MM.1S (cell line): ENCODE measurements at regions not wholly inside any gene's neighbourhood (a gene's known extent, or its start where the extent isn't known, plus 50 kb on each side); places are given as distances from the start of the nearest gene placed in this dataset.

Source experiments
- DNase-seq: peaks from one replicate; pipeline ENCODE4 v3.0.0-alpha.2; 2015
- H2AFZ ChIP-seq: fragments of 300-600 bp; sonication (generic); 2 replicates; pipeline ENCODE4 v1.6.0; 2016; ENCODE audit warnings: antibody characterized with exemption, low read length
- H3F3A ChIP-seq: fragments of 300-600 bp; sonication (generic); 2 replicates; pipeline ENCODE4 v1.6.1; 2016; ENCODE audit warnings: mild to moderate bottlenecking, antibody characterized with exemption, low read length, moderate library complexity, mixed read lengths; ENCODE audit not compliant: insufficient read depth
- H3K27ac ChIP-seq: fragments of 300-600 bp; sonication (generic); 2 replicates; pipeline ENCODE4 v1.5.1; 2016; ENCODE audit warnings: mild to moderate bottlenecking, low read length
- H3K27me3 ChIP-seq: fragments of 300-600 bp; sonication (generic); replicated peaks from 2 replicates; pipeline ENCODE4 v1.6.0; 2016; ENCODE audit warnings: low read length; ENCODE audit not compliant: insufficient read depth
- H3K36me3 ChIP-seq: fragments of 300-600 bp; sonication (generic); replicated peaks from 2 replicates; pipeline ENCODE4 v1.6.1; 2016; ENCODE audit warnings: mild to moderate bottlenecking, low read length, mixed read lengths; ENCODE audit not compliant: insufficient read depth
- H3K4me1 ChIP-seq: fragments of 300-600 bp; sonication (generic); 2 replicates; pipeline ENCODE4 v1.6.1; 2016; ENCODE audit warnings: low read length, mixed read lengths
- H3K4me2 ChIP-seq: fragments of 300-600 bp; sonication (generic); 2 replicates; pipeline ENCODE4 v1.6.0; 2016; ENCODE audit warnings: low read depth, low read length
- H3K4me3 ChIP-seq: fragments of 300-600 bp; sonication (generic); 2 replicates; pipeline ENCODE4 v1.5.1; 2016; ENCODE audit warnings: low read length, mixed read lengths
- H3K79me2 ChIP-seq: fragments of 300-600 bp; sonication (generic); 2 replicates; pipeline ENCODE4 v1.6.1; 2016; ENCODE audit warnings: mixed run types, low read length, mixed read lengths
- H3K9ac ChIP-seq: fragments of 300-600 bp; sonication (generic); 2 replicates; pipeline ENCODE4 v1.6.1; 2016; ENCODE audit warnings: low read length, mixed read lengths
- H3K9me2 ChIP-seq: fragments of 300-600 bp; sonication (generic); replicated peaks from 2 replicates; pipeline ENCODE4 v1.6.1; 2016; ENCODE audit warnings: mild to moderate bottlenecking, low read length, mixed read lengths; ENCODE audit not compliant: insufficient read depth
- H3K9me3 ChIP-seq: fragments of 300-600 bp; sonication (generic); replicated peaks from 2 replicates; pipeline ENCODE4 v1.6.1; 2016; ENCODE audit warnings: mild to moderate bottlenecking, low read length, mixed read lengths; ENCODE audit not compliant: insufficient read depth
- H4K20me1 ChIP-seq: fragments of 300-600 bp; sonication (generic); 2 replicates; pipeline ENCODE4 v1.6.1; 2016; ENCODE audit warnings: mild to moderate bottlenecking, low read length, moderate library complexity, mixed read lengths; ENCODE audit not compliant: insufficient read depth
- EZH2 ChIP-seq: fragments of 300-600 bp; sonication (generic); optimal IDR thresholded peaks from 2 replicates; pipeline ENCODE3; 2017; ENCODE audit warnings: low read depth, mild to moderate bottlenecking, antibody characterized with exemption, low read length, mixed read lengths
- EZH2phosphoT487 ChIP-seq: fragments of 300-600 bp; sonication (generic); IDR thresholded peaks from 2 replicates; pipeline ENCODE4 v1.6.1; 2018; ENCODE audit warnings: antibody characterized with exemption, low read length
- TF ChIP-seq, protein P1 (sequence below): fragments of 300-600 bp; sonication (generic); IDR thresholded peaks from 2 replicates; pipeline ENCODE4 v1.5.1; 2016; ENCODE audit warnings: antibody characterized with exemption, low read length, mixed read lengths

DNA sequence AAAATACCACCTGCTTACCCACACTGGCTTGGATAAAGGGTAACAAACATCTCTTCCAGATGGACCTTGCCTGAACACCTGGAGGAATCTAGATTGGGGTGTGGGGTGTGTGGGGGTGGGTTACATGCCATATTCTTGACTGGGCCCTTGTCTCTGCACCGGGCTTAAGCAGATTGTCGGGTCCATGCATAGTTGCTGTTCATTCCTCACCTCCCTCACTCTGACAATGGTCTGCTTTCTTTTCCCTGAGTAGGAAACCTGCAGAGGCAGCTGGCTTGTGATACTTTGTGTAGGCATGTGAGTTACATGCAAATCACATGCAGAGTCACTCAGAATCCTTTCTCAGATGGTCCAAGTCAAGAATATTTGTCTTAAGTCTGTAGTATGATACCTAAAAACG is 112.8 kb upstream of the GLS start:
- H3F3A ChIP-seq, result no peaks in the 10 kb centered on the region
- no peaks in the 10 kb centered on the region for H3K36me3 ChIP-seq
- no peaks in the 10 kb centered on the region for H3K9me2 ChIP-seq
- no peaks in the 10 kb centered on the region for H4K20me1 ChIP-seq
- no peak overlapping the region for H3K4me2 ChIP-seq
- no peak overlapping the region for H3K4me3 ChIP-seq
- H3K9ac ChIP-seq, result no peak overlapping the region
- TF ChIP-seq, protein P1, sequence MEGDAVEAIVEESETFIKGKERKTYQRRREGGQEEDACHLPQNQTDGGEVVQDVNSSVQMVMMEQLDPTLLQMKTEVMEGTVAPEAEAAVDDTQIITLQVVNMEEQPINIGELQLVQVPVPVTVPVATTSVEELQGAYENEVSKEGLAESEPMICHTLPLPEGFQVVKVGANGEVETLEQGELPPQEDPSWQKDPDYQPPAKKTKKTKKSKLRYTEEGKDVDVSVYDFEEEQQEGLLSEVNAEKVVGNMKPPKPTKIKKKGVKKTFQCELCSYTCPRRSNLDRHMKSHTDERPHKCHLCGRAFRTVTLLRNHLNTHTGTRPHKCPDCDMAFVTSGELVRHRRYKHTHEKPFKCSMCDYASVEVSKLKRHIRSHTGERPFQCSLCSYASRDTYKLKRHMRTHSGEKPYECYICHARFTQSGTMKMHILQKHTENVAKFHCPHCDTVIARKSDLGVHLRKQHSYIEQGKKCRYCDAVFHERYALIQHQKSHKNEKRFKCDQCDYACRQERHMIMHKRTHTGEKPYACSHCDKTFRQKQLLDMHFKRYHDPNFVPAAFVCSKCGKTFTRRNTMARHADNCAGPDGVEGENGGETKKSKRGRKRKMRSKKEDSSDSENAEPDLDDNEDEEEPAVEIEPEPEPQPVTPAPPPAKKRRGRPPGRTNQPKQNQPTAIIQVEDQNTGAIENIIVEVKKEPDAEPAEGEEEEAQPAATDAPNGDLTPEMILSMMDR, result no peak
- TF ChIP-seq EZH2phosphoT487, result no peak
- no peak for TF ChIP-seq EZH2
- H3K79me2 ChIP-seq, result no peaks in the 10 kb centered on the region
- H3K9me3 ChIP-seq, result no peaks in the 10 kb centered on the region
- no peaks in the 10 kb centered on the region for H3K4me1 ChIP-seq
- H3K27ac ChIP-seq, result no peak overlapping the region
- no peak for DNase-seq
- H2AFZ ChIP-seq, result no peak overlapping the region
- H3K27me3 ChIP-seq, result no peaks in the 10 kb centered on the region

DNA sequence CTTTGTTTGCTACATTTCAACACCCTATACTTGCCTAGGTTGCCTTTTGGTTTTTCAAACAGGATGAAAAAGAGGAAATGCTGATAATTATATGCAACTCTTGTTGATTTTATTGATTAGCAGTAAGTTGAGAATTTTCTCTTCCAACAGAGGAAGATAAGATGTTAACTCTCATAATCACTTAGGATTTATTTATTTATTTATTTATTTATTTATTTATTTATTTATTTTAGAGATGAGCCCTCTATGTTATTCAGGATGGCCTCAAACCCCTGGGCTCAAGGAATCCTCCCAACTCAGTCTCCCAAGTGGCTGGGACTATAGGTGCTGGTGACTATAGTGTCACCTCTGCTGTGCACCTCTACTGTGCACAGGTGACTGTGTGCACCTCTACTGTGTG is 111.4 kb upstream of the GLS start:
- no peak overlapping the region for H3K4me2 ChIP-seq
- H3F3A ChIP-seq, result no peaks in the 10 kb centered on the region
- no peaks in the 10 kb centered on the region for H3K9me2 ChIP-seq
- H3K4me3 ChIP-seq, result no peak overlapping the region
- H3K9me3 ChIP-seq, result no peaks in the 10 kb centered on the region
- no peak overlapping the region for H3K9ac ChIP-seq
- H3K4me1 ChIP-seq, result no peaks in the 10 kb centered on the region
- no peaks in the 10 kb centered on the region for H3K36me3 ChIP-seq
- no peaks in the 10 kb centered on the region for H3K27me3 ChIP-seq
- TF ChIP-seq EZH2, result no peak
- TF ChIP-seq EZH2phosphoT487, result no peak
- TF ChIP-seq, protein P1, result no peak
- no peak overlapping the region for H3K27ac ChIP-seq
- H2AFZ ChIP-seq, result no peak overlapping the region
- no peaks in the 10 kb centered on the region for H4K20me1 ChIP-seq
- DNase-seq, result no peak
- no peaks in the 10 kb centered on the region for H3K79me2 ChIP-seq

DNA sequence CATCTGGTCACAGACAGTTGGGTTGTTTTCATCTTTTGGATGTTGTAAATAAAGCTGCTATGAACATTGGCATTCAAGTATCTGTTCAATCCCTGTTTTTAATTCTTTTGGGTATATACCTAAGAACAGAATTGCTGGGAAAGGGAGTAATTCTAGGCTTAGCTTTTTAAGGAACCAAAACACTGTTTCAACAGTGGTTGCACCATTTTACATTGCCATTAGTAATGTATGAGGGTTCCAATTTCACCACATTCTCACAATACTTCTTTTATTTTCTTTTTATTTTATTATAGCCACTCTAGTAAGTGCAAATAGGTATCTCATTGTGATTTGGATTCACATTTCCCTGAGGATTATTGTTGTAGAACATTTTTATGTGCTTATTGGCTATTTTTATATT is 108.9 kb upstream of the GLS start:
- no peaks in the 10 kb centered on the region for H3F3A ChIP-seq
- H3K36me3 ChIP-seq, result no peaks in the 10 kb centered on the region
- no peak overlapping the region for H3K4me2 ChIP-seq
- H3K27me3 ChIP-seq, result no peaks in the 10 kb centered on the region
- no peak overlapping the region for H3K4me3 ChIP-seq
- H4K20me1 ChIP-seq, result no peaks in the 10 kb centered on the region
- H3K9me2 ChIP-seq, result no peaks in the 10 kb centered on the region
- no peaks in the 10 kb centered on the region for H3K9me3 ChIP-seq
- H2AFZ ChIP-seq, result no peak overlapping the region
- no peak for DNase-seq
- no peak overlapping the region for H3K9ac ChIP-seq
- TF ChIP-seq, protein P1, result no peak
- TF ChIP-seq EZH2phosphoT487, result no peak
- no peak for TF ChIP-seq EZH2
- H3K27ac ChIP-seq, result no peak overlapping the region
- no peaks in the 10 kb centered on the region for H3K4me1 ChIP-seq
- no peaks in the 10 kb centered on the region for H3K79me2 ChIP-seq

DNA sequence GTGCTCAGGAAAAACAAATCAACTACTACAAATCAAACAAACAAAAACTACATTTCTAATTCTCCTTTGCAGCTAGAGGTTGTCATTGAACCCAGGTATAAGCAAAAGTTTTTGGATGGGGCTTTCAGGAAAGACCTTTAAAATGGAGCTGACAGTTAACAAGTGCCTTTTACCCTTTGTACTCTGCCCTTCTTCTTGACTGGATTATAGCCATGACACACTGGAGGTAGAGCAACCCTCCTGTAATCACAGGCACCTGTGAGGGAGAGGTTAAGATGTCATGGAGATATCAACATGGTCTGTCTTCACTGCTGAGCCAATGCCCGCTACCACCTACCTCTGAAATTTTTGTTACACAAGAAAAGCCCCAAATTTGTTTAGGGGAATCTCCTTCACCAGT is 100.0 kb upstream of the GLS start:
- Histone ChIP-seq H3K27ac (no peak overlapping the region), H3K4me2 (no peak overlapping the region), H3K79me2 (no peaks in the 10 kb centered on the region), H3K9me2 (no peaks in the 10 kb centered on the region), H2AFZ (no peak overlapping the region), H3K27me3 (no peaks in the 10 kb centered on the region), H3F3A (no peaks in the 10 kb centered on the region), H3K9ac (no peak overlapping the region), H3K4me1 (no peaks in the 10 kb centered on the region), H3K9me3 (no peaks in the 10 kb centered on the region), H3K36me3 (no peaks in the 10 kb centered on the region), H3K4me3 (no peak overlapping the region), H4K20me1 (no peaks in the 10 kb centered on the region)
- TF ChIP-seq EZH2phosphoT487, result no peak
- TF ChIP-seq, protein P1, result no peak
- no peak for TF ChIP-seq EZH2
- no peak for DNase-seq
